ENCODE measurements at regions not wholly inside any gene's neighbourhood (a gene's known extent, or its start where the extent isn't known, plus 50 kb on each side); places are given as distances from the start of the nearest gene placed in this dataset.

GRCh38 chr14:86094512-86094911 lies 564.6 kb downstream of the FLRT2 start:
- Histone ChIP-seq H3K27ac (ENCODE audit: low read depth, low read length) (no peak overlapping the region), H3K4me3 (ENCODE audit: low read length) (no peak overlapping the region), H3K36me3 (ENCODE audit: control insufficient read depth, insufficient read depth, low read length) (no peaks in the 10 kb centered on the region), H3K9ac (ENCODE audit: extremely low read depth, low read length, poor library complexity, severe bottlenecking) (no peak overlapping the region), H3K9me3 (ENCODE audit: control insufficient read depth, low read length) (peaks cover 5% of the 10 kb centered on the region), H3K27me3 (ENCODE audit: control insufficient read depth, insufficient read depth, low read length, poor library complexity, severe bottlenecking) (no peaks in the 10 kb centered on the region), H3K4me1 (ENCODE audit: control insufficient read depth, insufficient read depth, low read length) (no peaks in the 10 kb centered on the region)
- TF ChIP-seq CTCF (conservative IDR thresholded peaks at IDR 0.05) = no peak
- Mint-ChIP-seq H3K36me3 (ENCODE audit: low read depth) (peaks cover 5% of the 10 kb centered on the region), H3K4me1 (no peaks in the 10 kb centered on the region), H3K4me3 (no peak overlapping the region), H3K9me3 (peaks cover 17% of the 10 kb centered on the region), H3K27me3 (ENCODE audit: insufficient read depth) (no peaks in the 10 kb centered on the region), H3K27ac (no peak overlapping the region)
- DNase-seq = no peak

GRCh38 chr14:86091811-86092210 lies 561.9 kb downstream of the FLRT2 start:
- H3K27ac Mint-ChIP-seq = no peak overlapping the region
- DNase-seq = no peak

GRCh38 chr14:86088156-86088555 lies 558.2 kb downstream of the FLRT2 start:
- no peak overlapping the region for H3K9ac ChIP-seq (ENCODE audit: extremely low read depth, low read length, poor library complexity, severe bottlenecking)
- no peaks in the 10 kb centered on the region for H3K27me3 ChIP-seq (ENCODE audit: control insufficient read depth, insufficient read depth, low read length, poor library complexity, severe bottlenecking)
- peaks cover 7% of the 10 kb centered on the region for H3K9me3 Mint-ChIP-seq
- H3K4me1 Mint-ChIP-seq = no peaks in the 10 kb centered on the region
- no peak overlapping the region for H3K4me3 Mint-ChIP-seq
- no peak overlapping the region for H3K4me3 ChIP-seq (ENCODE audit: low read length)
- no peak for DNase-seq
- H3K36me3 Mint-ChIP-seq (ENCODE audit: low read depth) = peaks cover 2% of the 10 kb centered on the region
- H3K27me3 Mint-ChIP-seq (ENCODE audit: insufficient read depth) = no peaks in the 10 kb centered on the region
- WGBS, 2 experiments (ENCODE audit: insufficient coverage in 1 of 2, insufficient read length in 1 of 2) = 78 to 100% methylated on average over 1 of the region's 1 CpG
- peaks cover 5% of the 10 kb centered on the region for H3K9me3 ChIP-seq (ENCODE audit: control insufficient read depth, low read length)
- no peak for TF ChIP-seq CTCF (conservative IDR thresholded peaks at IDR 0.05)
- no peaks in the 10 kb centered on the region for H3K36me3 ChIP-seq (ENCODE audit: control insufficient read depth, insufficient read depth, low read length)
- H3K27ac ChIP-seq (ENCODE audit: low read depth, low read length) = no peak overlapping the region
- H3K4me1 ChIP-seq (ENCODE audit: control insufficient read depth, insufficient read depth, low read length) = no peaks in the 10 kb centered on the region
- no peak overlapping the region for H3K27ac Mint-ChIP-seq

More at GRCh38 chr14:86091811-86092210, 561.9 kb downstream of the FLRT2 start:
- H3K4me3 ChIP-seq (ENCODE audit: low read length) = no peak overlapping the region
- H3K27me3 ChIP-seq (ENCODE audit: control insufficient read depth, insufficient read depth, low read length, poor library complexity, severe bottlenecking) = no peaks in the 10 kb centered on the region
- no peak for TF ChIP-seq CTCF (conservative IDR thresholded peaks at IDR 0.05)
- Mint-ChIP-seq H3K27me3 (ENCODE audit: insufficient read depth) (no peaks in the 10 kb centered on the region), H3K36me3 (ENCODE audit: low read depth) (peaks cover 5% of the 10 kb centered on the region), H3K4me3 (no peak overlapping the region), H3K9me3 (peaks cover 14% of the 10 kb centered on the region), H3K4me1 (no peaks in the 10 kb centered on the region)
- H3K4me1 ChIP-seq (ENCODE audit: control insufficient read depth, insufficient read depth, low read length) = no peaks in the 10 kb centered on the region
- no peak overlapping the region for H3K9ac ChIP-seq (ENCODE audit: extremely low read depth, low read length, poor library complexity, severe bottlenecking)
- no peak overlapping the region for H3K27ac ChIP-seq (ENCODE audit: low read depth, low read length)
- H3K9me3 ChIP-seq (ENCODE audit: control insufficient read depth, low read length) = peaks cover 5% of the 10 kb centered on the region
- WGBS, 2 experiments (ENCODE audit: insufficient coverage in 1 of 2, insufficient read length in 1 of 2) = 74% methylated on average over 1 of the region's 1 CpG; no CpG with 5 or more reads in 1 of the 2 experiments
- no peaks in the 10 kb centered on the region for H3K36me3 ChIP-seq (ENCODE audit: control insufficient read depth, insufficient read depth, low read length)

Data from endodermal cell (in vitro differentiated cells).